ENCODE measurements at regions not wholly inside any gene's neighbourhood (a gene's known extent, or its start where the extent isn't known, plus 50 kb on each side); places are given as distances from the start of the nearest gene placed in this dataset.

- TF ChIP-seq, protein P1, sequence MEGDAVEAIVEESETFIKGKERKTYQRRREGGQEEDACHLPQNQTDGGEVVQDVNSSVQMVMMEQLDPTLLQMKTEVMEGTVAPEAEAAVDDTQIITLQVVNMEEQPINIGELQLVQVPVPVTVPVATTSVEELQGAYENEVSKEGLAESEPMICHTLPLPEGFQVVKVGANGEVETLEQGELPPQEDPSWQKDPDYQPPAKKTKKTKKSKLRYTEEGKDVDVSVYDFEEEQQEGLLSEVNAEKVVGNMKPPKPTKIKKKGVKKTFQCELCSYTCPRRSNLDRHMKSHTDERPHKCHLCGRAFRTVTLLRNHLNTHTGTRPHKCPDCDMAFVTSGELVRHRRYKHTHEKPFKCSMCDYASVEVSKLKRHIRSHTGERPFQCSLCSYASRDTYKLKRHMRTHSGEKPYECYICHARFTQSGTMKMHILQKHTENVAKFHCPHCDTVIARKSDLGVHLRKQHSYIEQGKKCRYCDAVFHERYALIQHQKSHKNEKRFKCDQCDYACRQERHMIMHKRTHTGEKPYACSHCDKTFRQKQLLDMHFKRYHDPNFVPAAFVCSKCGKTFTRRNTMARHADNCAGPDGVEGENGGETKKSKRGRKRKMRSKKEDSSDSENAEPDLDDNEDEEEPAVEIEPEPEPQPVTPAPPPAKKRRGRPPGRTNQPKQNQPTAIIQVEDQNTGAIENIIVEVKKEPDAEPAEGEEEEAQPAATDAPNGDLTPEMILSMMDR (IDR thresholded peaks at IDR 0.05; ENCODE audit: insufficient read depth, low read depth, low read length, missing control alignments): no peak
- no peak for DNase-seq (ENCODE audit: low read depth)
- no peak overlapping the region for H3K4me3 ChIP-seq (ENCODE audit: low read length)
Observed at GRCh38 chr20:24764027-24764793, 184.9 kb upstream of the CST7 start.

DNA sequence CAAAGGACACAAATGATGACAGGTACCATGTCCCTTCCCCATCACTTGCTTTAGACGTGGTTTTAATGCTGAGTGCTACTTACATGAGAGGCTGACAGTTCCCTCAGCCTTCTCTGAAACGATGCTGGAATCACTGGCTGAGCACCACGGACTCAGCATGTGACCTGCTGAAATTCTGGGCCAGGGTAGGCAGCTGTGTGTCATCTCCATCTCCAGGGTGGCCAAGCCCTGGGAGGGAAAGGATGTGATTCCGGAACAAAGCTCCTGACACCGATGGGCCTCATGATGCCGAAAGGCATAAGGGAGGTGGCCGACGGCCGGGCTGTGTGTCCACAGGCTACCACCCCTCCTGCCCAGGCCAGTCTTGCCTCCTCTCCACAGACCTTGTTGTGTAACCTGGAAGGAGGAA lies 184.3 kb upstream of the CST7 start:
- no peak for DNase-seq (ENCODE audit: low read depth)
- TF ChIP-seq, protein P1 (IDR thresholded peaks at IDR 0.05; ENCODE audit: insufficient read depth, low read depth, low read length, missing control alignments): no peak
- no peak overlapping the region for H3K4me3 ChIP-seq (ENCODE audit: low read length)

DNA sequence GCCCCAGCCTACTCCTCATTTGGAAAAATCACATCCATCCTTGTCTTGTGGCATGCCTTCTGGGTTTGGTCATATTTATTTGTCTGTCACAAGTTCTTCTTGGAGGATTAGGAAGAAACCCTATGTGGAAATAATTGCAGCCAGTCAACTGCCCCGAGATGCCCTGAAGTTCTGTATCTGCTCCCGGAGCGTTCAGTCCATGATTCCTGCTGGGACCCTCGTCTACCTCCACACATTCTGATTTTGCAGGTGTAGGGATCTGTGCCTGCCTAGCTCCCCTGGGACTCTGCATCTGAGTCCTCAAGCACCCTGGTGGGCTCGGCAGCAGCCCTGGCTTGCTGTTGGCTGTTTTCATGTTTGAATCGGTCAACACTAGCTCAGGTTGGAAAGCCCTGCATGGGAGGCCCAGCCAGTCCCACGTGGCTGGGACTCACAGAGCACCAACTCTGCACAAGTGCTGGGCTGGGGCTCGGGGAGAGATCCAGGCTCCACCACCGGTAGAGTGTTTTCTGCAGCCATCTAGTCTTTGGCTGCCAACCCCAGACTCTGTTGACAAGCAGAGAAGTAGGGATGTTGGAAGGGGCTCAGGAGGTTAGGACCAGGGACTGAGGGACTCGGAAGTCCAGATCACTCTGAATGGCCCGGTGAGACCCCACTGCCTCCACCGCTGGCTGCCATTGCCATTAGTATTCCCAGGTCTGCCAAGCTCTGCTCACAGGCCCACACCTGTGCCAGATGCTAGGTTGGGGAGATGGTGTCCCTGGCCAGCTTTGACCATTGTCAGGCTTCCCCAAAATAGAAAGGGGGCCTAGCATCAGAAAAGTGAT lies 183.5 kb upstream of the CST7 start:
- DNase-seq (ENCODE audit: low read depth): no peak
- TF ChIP-seq, protein P1 (IDR thresholded peaks at IDR 0.05; ENCODE audit: insufficient read depth, low read depth, low read length, missing control alignments): no peak
- no peak overlapping the region for H3K4me3 ChIP-seq (ENCODE audit: low read length)

DNA sequence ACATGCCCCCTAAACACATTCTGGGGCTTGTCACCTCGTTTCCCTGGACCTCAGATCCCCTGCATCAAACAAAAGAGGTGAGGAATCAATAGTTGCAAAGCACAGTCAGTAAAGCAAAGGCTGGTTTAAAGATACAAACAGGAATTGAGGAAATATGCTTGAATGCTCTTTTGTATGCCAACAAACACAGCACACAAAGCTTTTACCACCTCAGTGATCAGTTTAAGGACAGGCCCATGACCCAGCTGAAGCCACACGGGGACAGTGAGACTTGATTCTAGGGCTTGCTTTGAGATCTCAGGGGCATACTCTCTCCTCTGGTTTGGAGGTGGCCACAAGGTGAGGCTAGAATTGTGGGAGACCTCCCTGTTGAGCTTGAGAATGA lies 182.9 kb upstream of the CST7 start:
- DNase-seq (ENCODE audit: low read depth): no peak
- H3K4me3 ChIP-seq (ENCODE audit: low read length): no peak overlapping the region
- TF ChIP-seq, protein P1 (IDR thresholded peaks at IDR 0.05; ENCODE audit: insufficient read depth, low read depth, low read length, missing control alignments): no peak

GRCh38 chr20:24766826-24767622 lies 182.0 kb upstream of the CST7 start:
- DNase-seq (ENCODE audit: low read depth): peak; percentile 70
- no peak overlapping the region for H3K4me3 ChIP-seq (ENCODE audit: low read length)
- TF ChIP-seq, protein P1 (IDR thresholded peaks at IDR 0.05; ENCODE audit: insufficient read depth, low read depth, low read length, missing control alignments): no peak

- no peak for DNase-seq (ENCODE audit: low read depth)
- no peak overlapping the region for H3K4me3 ChIP-seq (ENCODE audit: low read length)
- TF ChIP-seq, protein P1 (IDR thresholded peaks at IDR 0.05; ENCODE audit: insufficient read depth, low read depth, low read length, missing control alignments): no peak
Observed at GRCh38 chr20:24767623-24768100, 181.4 kb upstream of the CST7 start.

Data from epithelial cell of esophagus (primary cell).